Transverse colon (tissue), 4 donors: ENCODE measurements at regions not wholly inside any gene's neighbourhood (a gene's known extent, or its start where the extent isn't known, plus 50 kb on each side); places are given as distances from the start of the nearest gene placed in this dataset.

Experiments used
- DNase-seq: peaks from one replicate; pipeline ENCODE4 v3.0.0-alpha.2; 2019
- H3K27ac ChIP-seq, 4 donors: fragments of 200-600 bp; sonication (generic); 2 replicates each; pipeline ENCODE4 v1.5.1; 2016 to 2018; ENCODE audit warnings: inconsistent platforms in 4 of 4
- H3K27me3 ChIP-seq: fragments of 200-600 bp; sonication (generic); 2 replicates; pipeline ENCODE4 v1.5.1; 2017; ENCODE audit warnings: inconsistent platforms
- H3K36me3 ChIP-seq, 4 donors: fragments of 200-600 bp; sonication (generic); 2 replicates each; pipeline ENCODE4 v1.5.1; 2017 to 2019; ENCODE audit warnings: inconsistent platforms in 4 of 4
- H3K4me1 ChIP-seq, 4 donors: fragments of 200-600 bp; sonication (generic); 2 replicates each; pipeline ENCODE4 v1.5.1; 2017 to 2020; ENCODE audit warnings: inconsistent platforms in 4 of 4
- H3K4me3 ChIP-seq, 4 donors: fragments of 200-600 bp; sonication (generic); 1 replicate in 1 of 4; 2 replicates in 3 of 4; pipeline versions ENCODE4 v1.5.1 to v1.6.1; 2017 to 2019; ENCODE audit warnings: inconsistent platforms in 4 of 4
- H3K9me3 ChIP-seq, 2 donors: fragments of 200-600 bp; sonication (generic); 2 replicates each; pipeline ENCODE4 v1.5.1; 2017 to 2019; ENCODE audit warnings: inconsistent platforms in 2 of 2
- CTCF ChIP-seq, 5 experiments: fragments of 200-600 bp in 3 of 5; fragments of 450-650 bp in 2 of 5; sonication (generic) in 3 of 5; IDR thresholded peaks; 1 replicate in 2 of 5; 2 replicates in 3 of 5; pipeline ENCODE4 v1.5.1; 2016 to 2017; ENCODE audit warnings: antibody characterized with exemption in 5 of 5, inconsistent platforms in 3 of 5, mild to moderate bottlenecking in 2 of 5, moderate library complexity in 1 of 5
- EP300 ChIP-seq: sonication (generic); formaldehyde crosslinking; IDR thresholded peaks from one replicate; pipeline ENCODE4 v1.6.1; 2017; ENCODE audit warnings: antibody characterized with exemption, low read depth
- POLR2A ChIP-seq: fragments of 450-650 bp; IDR thresholded peaks from one replicate; pipeline ENCODE4 v1.6.1; 2016; ENCODE audit warnings: antibody characterized with exemption, mild to moderate bottlenecking, moderate library complexity
- POLR2AphosphoS5 ChIP-seq, 3 donors: sonication (generic); formaldehyde crosslinking; IDR thresholded peaks; one replicate each; pipeline ENCODE4 v1.6.1; 2016; ENCODE audit warnings: antibody characterized with exemption in 3 of 3
- WGBS, 2 donors: methylation state at CpG; one replicate each; pipeline ENCODE4 v1.1.5; 2018; ENCODE audit warnings: low coverage in 1 of 2; 5-methylcytosine and 5-hydroxymethylcytosine counted together
- in situ Hi-C, 4 donors: fragments of 200-750 bp; cut with MboI; loops; one replicate each; pipeline versions ENCODE4 v1.15.0 to v1.15.1; 2017; ENCODE audit warnings: low sequenced_read_pairs in 3 of 4, low pct_ligation_motif_present in 1 of 4, low pct_unique_long_range_greater_than_20kb in 1 of 4
- intact Hi-C: fragments of 100-400 bp; cut with DNase I; formaldehyde crosslinking; loops from one replicate; pipeline ENCODE4 v1.15.1; 2023; ENCODE audit warnings: low total_unique reads

DNA sequence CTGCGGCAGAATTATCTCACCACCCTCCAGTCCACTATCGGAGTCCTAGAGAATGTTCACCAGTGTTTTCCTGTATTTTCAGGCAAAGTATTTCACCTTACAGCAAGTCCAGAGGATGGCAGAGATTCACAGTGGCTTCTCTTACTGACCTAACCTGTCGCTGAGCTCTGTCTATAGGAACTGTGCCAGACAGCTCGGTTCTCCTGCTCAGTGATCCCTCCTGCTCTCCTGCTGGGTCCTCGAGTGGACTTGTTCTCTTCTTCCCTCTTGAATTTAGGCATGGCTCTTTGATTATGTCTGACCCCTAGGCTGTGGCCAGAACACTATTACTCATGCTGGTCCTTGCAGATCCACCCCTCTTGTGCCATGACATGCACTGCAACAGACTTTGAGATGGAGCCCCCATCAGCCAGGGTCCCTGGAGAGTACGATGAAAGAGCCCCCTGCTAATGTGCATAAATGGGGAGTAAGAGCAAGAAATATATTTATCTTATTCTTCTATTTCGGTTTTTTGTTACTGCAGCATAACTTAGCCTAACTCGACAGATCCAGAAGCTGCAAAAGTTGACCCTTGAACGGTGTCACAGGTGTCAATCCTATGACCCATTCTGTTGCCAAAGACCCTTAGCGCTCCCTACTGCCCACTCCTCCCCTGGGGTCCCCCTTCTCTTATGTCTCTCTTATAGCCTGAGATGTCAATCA, 439.4 kb downstream of the ZNF536 start:
- intact Hi-C loops (no loop called here), in situ Hi-C loops (no loop called here)
- no peak for DNase-seq
- WGBS, 2 donors, result 70 to 73% methylated on average over 7 to 10 of the region's 10 CpGs
- Histone ChIP-seq H3K36me3 (no peaks in the 10 kb centered on the region), H3K4me3 (no peak overlapping the region), H3K9me3 (no peaks in the 10 kb centered on the region), H3K4me1 (no peaks in the 10 kb centered on the region), H3K27me3 (no peaks in the 10 kb centered on the region), H3K27ac (no peak overlapping the region)
- TF ChIP-seq POLR2AphosphoS5 (IDR thresholded peaks at IDR 0.05) (no peak), CTCF (IDR thresholded peaks at IDR 0.05) (no peak), EP300 (no peak), POLR2A (no peak)

DNA sequence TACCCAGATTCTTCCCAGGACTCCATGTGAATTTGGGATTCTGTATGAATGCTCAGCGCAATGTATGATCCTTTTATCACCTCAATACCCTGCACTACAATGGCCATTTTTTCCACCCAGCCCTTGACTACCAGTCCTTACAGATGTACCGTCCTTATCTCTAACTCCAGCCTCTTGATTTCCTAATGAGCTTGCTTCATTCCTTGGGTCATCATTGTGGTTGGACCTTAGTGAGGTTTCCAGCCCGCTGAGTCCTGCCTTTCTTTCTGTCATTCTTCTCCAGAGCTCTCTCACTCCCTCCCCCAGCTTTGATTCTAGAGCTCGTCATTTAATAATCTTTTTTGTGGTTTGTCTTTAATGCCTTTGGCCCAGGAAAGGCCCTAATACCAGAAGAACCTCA, 438.5 kb downstream of the ZNF536 start:
- Histone ChIP-seq H3K9me3 (no peaks in the 10 kb centered on the region), H3K27ac (no peak overlapping the region), H3K27me3 (no peaks in the 10 kb centered on the region), H3K4me1 (no peaks in the 10 kb centered on the region), H3K36me3 (no peaks in the 10 kb centered on the region), H3K4me3 (no peak overlapping the region)
- in situ Hi-C loops (no loop called here), intact Hi-C loops (no loop called here)
- DNase-seq, result no peak
- TF ChIP-seq POLR2AphosphoS5 (IDR thresholded peaks at IDR 0.05) (no peak), POLR2A (no peak), CTCF (IDR thresholded peaks at IDR 0.05) (no peak), EP300 (no peak)
- 76 to 90% methylated on average over 2 to 4 of the region's 4 CpGs for WGBS, 2 donors

- no peaks in the 10 kb centered on the region for H3K4me1 ChIP-seq
- 40 to 53% methylated on average over 1 to 3 of the region's 3 CpGs for WGBS, 2 donors
Measured at GRCh38 chr19:30807278-30807677, 435.1 kb downstream of the ZNF536 start.

DNA sequence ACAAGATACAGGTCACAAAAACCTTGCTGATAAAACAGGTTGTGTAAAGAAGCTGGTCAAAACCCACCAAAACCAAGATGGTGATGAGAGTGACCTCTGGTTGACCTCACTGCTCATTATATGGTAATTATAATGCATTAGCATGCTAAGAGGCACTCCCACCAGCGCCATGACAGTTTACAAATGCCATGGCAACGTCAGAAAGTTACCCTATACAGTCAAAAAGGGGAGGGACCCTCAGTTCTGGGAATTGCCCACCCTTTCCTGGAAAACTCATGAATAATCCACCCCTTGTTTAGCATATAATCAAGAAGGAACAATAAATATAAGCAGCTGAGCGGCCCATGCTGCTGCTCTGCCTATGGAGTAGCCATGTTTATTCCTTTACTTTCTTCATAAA, 434.1 kb downstream of the ZNF536 start:
- no peaks in the 10 kb centered on the region for H3K9me3 ChIP-seq
- no peak overlapping the region for H3K27ac ChIP-seq
- no peak for DNase-seq
- H3K27me3 ChIP-seq, result no peaks in the 10 kb centered on the region
- H3K36me3 ChIP-seq, result no peaks in the 10 kb centered on the region
- no peak for TF ChIP-seq POLR2AphosphoS5 (IDR thresholded peaks at IDR 0.05)
- no peak for TF ChIP-seq EP300
- TF ChIP-seq CTCF (IDR thresholded peaks at IDR 0.05), result no peak
- TF ChIP-seq POLR2A, result no peak
- H3K4me3 ChIP-seq, result no peak overlapping the region
- 69% methylated on average over 3 of the region's 3 CpGs for WGBS, 2 donors
- intact Hi-C loops (no loop called here), in situ Hi-C loops (no loop called here)
- H3K4me1 ChIP-seq, result no peaks in the 10 kb centered on the region

More at GRCh38 chr19:30807278-30807677, 435.1 kb downstream of the ZNF536 start:
- intact Hi-C loops (no loop called here), in situ Hi-C loops (no loop called here)
- TF ChIP-seq CTCF (IDR thresholded peaks at IDR 0.05) (no peak), POLR2A (no peak), POLR2AphosphoS5 (IDR thresholded peaks at IDR 0.05) (no peak), EP300 (no peak)
- Histone ChIP-seq H3K36me3 (no peaks in the 10 kb centered on the region), H3K4me3 (no peak overlapping the region), H3K27ac (no peak overlapping the region), H3K27me3 (no peaks in the 10 kb centered on the region), H3K9me3 (no peaks in the 10 kb centered on the region)
- no peak for DNase-seq
